ENCODE measurements at regions not wholly inside any gene's neighbourhood (a gene's known extent, or its start where the extent isn't known, plus 50 kb on each side); places are given as distances from the start of the nearest gene placed in this dataset.

GRCh38 chr19:33898062-33898677, 101.5 kb downstream of the KCTD15 start:
- DNase-seq: no peak

DNA sequence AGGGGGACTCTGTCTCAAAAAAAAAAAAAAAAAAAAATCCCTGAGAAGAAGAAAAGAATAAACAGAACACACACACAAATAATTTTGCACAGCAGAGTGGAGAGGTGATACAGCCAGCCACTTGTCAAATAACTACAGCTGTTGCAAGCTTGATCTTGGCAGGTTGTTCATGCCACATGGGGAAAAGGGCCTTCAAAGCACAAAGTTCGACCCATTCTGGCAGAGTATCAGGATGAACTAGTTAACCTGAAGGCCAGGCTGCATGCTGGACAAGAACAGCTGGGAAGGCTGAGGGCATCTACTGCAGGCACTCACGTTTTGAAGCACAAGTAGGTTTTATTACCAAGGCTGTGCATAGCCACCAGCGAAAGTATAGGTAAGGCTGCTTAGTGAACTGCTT, 104.1 kb downstream of the KCTD15 start:
- no peak for DNase-seq

GRCh38 chr19:33902395-33902794, 105.7 kb downstream of the KCTD15 start:
- DNase-seq: no peak

GRCh38 chr19:33902802-33903488, 106.3 kb downstream of the KCTD15 start:
- DNase-seq: no peak

DNA sequence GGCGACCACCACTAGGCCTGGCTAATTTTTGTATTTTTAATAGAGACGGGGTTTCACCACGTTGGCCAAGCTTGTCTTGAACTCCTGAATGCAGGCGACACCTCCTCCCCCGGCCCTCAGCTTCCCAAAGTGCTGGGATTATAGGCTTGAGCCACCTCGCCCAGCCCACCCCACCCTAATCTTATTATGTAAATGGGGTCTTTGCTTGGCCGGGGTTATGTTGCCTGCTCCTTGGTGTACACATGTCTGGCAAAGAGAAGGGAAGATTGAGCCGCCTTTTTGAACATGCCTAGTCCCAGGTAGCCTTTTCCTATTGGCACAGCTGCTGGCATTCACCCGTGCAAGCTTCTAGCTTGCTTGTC, 106.8 kb downstream of the KCTD15 start:
- no peak for DNase-seq

DNA sequence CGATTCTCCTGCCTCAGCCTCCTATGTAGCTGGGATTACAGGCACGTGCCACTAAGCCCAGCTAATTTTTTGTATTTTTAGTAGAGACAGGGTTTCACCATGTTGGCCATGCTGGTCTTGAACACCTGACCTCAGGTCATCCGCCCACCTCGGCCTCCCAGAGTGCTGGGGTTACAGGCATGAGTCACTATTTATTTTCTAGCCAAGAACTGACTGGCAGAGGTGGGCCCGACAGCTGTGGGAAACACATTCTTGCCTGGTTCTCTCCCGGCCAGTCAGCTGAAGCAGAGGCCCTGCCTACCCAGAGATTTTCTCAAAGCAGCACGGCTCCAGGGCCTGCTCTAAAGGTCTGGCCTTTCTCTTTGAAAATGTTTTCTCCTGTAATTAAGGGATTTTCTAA, 108.0 kb downstream of the KCTD15 start:
- peak in 1 of 58 donors; percentile 7 for DNase-seq

DNA sequence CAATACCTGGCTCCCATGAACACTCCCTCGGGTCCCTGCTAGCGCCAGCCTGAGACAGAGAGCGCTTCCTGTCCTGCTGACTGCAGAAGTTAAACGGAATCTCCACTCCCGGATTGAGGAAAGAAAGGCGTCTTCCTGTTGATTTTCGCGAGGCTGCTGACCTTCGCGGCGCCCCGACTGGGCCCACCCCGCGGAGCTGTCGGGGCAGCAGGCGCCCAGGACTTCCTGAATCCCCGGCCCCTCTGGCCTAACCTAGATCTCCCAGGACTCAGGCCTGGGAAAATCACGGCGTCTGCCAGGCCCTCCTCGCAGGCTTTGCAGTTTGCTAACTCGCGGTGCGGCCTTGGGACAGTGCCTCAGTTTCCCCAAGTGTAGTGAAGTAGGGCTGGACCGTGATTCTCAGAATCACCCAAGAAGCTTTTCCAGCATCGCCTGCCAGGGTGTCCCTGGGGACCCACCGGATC, 108.8 kb downstream of the KCTD15 start:
- DNase-seq: no peak

- peak in 4 of 58 donors; percentile 13 to 32 (median 19) for DNase-seq
Measured at GRCh38 chr19:33905937-33906577, 109.4 kb downstream of the KCTD15 start.

GRCh38 chr19:33906578-33907335, 110.1 kb downstream of the KCTD15 start:
- DNase-seq: no peak

DNA sequence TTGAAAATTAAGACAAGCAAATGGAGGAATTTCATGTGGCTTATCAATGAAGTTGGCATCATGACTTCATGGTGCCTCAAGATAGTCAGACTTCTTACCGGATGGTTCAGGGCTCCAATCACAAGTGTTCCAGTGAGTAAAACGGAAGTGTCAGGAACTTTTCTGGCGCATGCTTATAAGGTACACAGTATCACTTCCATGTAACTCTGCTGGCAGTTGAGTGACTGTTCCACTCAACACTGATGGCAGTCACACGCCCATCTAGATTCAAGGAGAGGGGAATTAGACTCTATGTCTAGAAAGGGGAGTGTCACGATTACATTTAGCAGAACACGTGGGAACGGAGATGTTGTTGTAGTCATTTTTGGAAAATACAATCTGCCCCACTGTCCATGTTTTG, 114.3 kb downstream of the KCTD15 start:
- no peak for DNase-seq

DNA sequence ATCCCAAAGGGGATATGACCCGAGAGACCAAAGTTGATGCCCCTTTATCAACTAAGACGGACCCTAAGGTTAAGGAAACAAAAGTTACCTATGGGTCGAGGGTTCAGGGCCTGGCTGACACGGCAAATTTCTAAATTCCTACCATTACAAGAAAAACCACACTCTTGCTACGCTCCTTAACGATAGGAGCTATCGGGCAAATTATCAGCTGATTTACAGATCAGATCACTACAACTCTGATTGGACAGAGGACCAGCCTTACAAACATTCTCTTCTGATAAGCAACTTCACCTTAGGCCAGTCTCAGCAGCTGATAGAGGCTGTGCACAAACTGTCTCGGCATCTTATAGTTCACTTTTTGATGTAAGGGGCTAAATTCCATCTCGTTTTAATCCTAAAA, 117.9 kb downstream of the KCTD15 start:
- no peak for DNase-seq

- DNase-seq: no peak
Measured at GRCh38 chr19:33916792-33917191, 120.1 kb downstream of the KCTD15 start.

DNA sequence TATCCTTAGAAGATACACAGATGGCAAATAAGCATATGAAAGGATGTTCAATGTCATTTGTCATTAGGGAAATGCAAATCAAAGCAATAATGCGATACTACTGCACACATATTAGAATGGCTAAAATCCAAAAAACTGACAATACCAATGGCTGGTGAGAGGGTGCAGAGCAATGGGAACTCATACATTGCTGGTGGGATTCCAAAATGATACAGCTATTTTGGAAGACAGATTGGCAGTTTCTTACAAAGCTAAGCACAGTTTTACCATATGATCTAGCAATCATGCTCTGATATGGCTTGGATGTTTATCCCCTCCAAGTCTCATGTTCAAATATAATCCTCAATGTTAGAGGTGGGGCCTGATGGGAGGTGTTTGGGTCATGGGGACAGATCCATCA, 122.6 kb downstream of the KCTD15 start:
- no peak for DNase-seq

GRCh38 chr19:33921165-33921564, 124.5 kb downstream of the KCTD15 start:
- DNase-seq: no peak

DNA sequence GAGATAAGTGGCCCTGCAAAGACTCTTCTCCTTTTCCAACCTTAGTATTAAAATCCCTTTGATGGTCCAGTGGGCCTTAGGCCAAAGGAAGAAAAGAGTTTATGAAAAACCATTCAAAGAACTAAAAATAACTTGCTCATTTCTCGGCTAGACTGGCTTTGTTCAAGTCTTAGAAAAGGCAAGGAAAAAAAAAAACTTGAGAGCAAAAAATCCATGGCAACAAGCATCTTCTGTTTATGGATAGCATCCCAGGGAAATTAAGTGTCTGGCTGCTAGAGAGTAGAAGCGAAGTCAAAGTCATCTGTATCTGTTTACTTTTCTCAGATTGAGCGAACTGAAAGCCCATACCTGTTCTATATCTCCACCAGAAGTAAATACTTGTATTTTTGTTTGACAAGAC, 129.6 kb downstream of the KCTD15 start:
- no peak for DNase-seq

GRCh38 chr19:33927789-33928457, 131.3 kb downstream of the KCTD15 start:
- DNase-seq: no peak

DNA sequence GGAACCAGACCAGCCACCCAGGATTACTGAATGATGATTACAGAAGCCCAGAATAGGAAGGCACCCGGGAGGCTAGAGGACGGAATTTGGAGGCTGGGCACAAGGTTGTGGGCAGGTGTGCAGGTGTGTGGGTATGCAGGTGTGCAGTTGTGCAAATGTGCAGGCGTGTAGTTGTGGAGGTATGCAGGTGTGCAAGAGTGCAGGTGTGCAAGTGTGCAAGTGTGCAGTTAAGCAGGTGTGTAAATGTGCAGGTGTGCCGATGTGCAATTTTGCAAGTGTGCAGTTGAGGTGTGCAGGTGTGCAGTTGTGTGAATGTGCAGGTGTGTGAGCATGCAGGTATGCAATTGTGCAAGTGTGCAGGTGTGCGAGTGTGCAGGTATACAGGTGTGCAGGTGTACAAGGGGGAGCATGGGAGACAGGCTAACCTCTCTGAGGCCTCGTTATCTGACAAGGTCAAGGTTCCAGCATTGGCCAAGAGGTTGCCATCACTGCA, 131.8 kb downstream of the KCTD15 start:
- DNase-seq: no peak

GRCh38 chr19:33933931-33934330, 137.3 kb downstream of the KCTD15 start:
- DNase-seq: no peak

- no peak for DNase-seq
Measured at GRCh38 chr19:33938821-33939220, 142.2 kb downstream of the KCTD15 start.

GRCh38 chr19:33941133-33941532, 144.5 kb downstream of the KCTD15 start:
- DNase-seq: no peak

DNA sequence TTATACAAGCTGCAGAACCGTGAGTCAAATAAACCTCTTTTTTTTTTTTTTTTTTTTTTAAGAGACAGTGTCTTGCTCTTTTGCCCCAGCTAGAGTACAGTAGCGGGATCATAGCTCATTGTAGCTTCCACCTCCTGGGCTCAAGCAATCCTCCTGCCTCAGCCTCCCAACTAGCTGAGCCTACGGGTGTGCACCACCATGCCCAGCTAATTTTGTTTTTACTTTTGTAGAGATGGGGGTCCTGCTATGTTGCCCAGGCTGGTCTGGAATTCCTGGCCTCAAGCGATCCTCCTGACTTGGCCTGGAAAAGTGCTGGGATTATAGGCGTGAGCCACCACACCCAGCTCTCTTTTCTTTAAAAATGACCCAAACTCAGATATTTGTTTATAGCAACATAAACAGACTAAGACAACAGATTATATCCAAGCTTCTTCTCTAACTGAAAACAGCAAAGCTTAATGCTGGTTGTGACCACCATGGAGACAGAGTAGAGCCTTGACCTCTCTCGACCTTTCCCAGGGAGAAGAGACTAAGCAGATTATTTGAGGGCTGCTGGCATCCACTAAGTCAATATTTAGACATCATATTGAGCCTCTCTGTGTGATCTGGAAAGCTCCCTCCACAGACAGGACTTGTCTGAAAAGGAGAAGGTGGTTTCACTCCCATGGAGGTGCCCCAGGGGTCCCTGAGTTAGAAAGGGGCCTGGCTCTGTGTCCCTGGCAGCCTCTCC, 150.0 kb downstream of the KCTD15 start:
- no peak for DNase-seq
